K562 (cell line): ENCODE measurements at regions not wholly inside any gene's neighbourhood (a gene's known extent, or its start where the extent isn't known, plus 50 kb on each side); places are given as distances from the start of the nearest gene placed in this dataset.

Source experiments
- ATAC-seq: fragments of 200-7000 bp; cut with Tn5 transposase; 3 replicates; pipeline ENCODE4 v1.9.1; 2020; ENCODE audit warnings: moderate library complexity
- BruUV-seq: library from RNA; stranded (reverse); fragments of 400-500 nt; replicated peaks from 2 replicates; lab custom pipeline; 2021; lab: Mats Ljungman, UMichigan
- CTCF ChIA-PET: fragments of 300-600 bp; formaldehyde crosslinking; extraction: SDS; loops from one replicate; lab custom pipeline; 2021; ENCODE audit warnings: low intra/inter-chr PET ratio; lab: Yijun Ruan, JAX
- POLR2A ChIA-PET: fragments of 300-600, 350-650 bp; sonication (Branson Sonifier 250); formaldehyde crosslinking; extraction: SDS; loops from one replicate; lab custom pipeline; 2021; ENCODE audit warnings: antibody characterized with exemption, inconsistent platforms; lab: Yijun Ruan, JAX
- DNase-seq, 4 experiments: peaks; one replicate each; pipeline versions ENCODE4 v3.0.0 to v3.0.0-alpha.2; 2011 to 2018; ENCODE audit warnings: low spot score in 3 of 4, mixed read lengths in 3 of 4; ENCODE audit errors: extremely low read depth in 1 of 4
- FAIRE-seq: peaks from 2 replicates; lab custom pipeline; 2011; peaks lifted over from hg19 to GRCh38; lab: Jason Lieb, UNC
- H2AFZ ChIP-seq: 2 replicates; pipeline ENCODE4 v1.6.0; 2011; ENCODE audit warnings: low read depth, low read length, control low read depth, inconsistent platforms
- H3K27ac ChIP-seq: fragments of 200-600 bp; 3 replicates; pipeline ENCODE4 v1.8.0; 2011; ENCODE audit warnings: low read depth, mild to moderate bottlenecking, control low read depth, inconsistent platforms, low read length, moderate library complexity, mixed read lengths; ENCODE audit errors: extremely low read depth
- H3K27me3 ChIP-seq, 2 experiments: fragments of 300-600 bp in 1 of 2; 2 replicates in 1 of 2; 3 replicates in 1 of 2; pipeline versions ENCODE4 v1.6.0 to v1.8.0; 2011; ENCODE audit warnings: inconsistent platforms in 2 of 2, low read length in 2 of 2, mild to moderate bottlenecking in 1 of 2, mixed read lengths in 1 of 2, moderate library complexity in 1 of 2; ENCODE audit not compliant: control insufficient read depth in 2 of 2, insufficient read depth in 2 of 2
- H3K36me3 ChIP-seq: fragments of 300-600 bp; 3 replicates; pipeline ENCODE4 v1.8.0; 2011; ENCODE audit warnings: mild to moderate bottlenecking, low read length, inconsistent platforms; ENCODE audit not compliant: control insufficient read depth, insufficient read depth
- H3K4me1 ChIP-seq, 2 experiments: fragments of 200-600 bp in 1 of 2; replicated peaks in 1 of 2; 2 replicates in 1 of 2; 3 replicates in 1 of 2; pipeline versions ENCODE4 v1.5.1 to v1.8.0; 2011; ENCODE audit warnings: inconsistent platforms in 2 of 2, low read length in 2 of 2, mild to moderate bottlenecking in 1 of 2, mixed read lengths in 1 of 2, moderate library complexity in 1 of 2; ENCODE audit not compliant: control insufficient read depth in 2 of 2, insufficient read depth in 2 of 2
- H3K4me2 ChIP-seq: 2 replicates; pipeline ENCODE4 v1.6.1; 2011; ENCODE audit warnings: low read length, control low read depth, inconsistent platforms, mixed read lengths; ENCODE audit not compliant: insufficient read depth
- H3K4me3 ChIP-seq: fragments of 200-600 bp; sonication (generic), shearing (Covaris generic); 2 replicates; pipeline ENCODE4 v1.5.1; 2016; ENCODE audit warnings: control low read depth, inconsistent platforms
- H3K79me2 ChIP-seq: fragments of 200-600 bp; 3 replicates; pipeline ENCODE4 v1.8.0; 2011; ENCODE audit warnings: low read length, inconsistent platforms; ENCODE audit not compliant: control insufficient read depth, insufficient read depth
- H3K9ac ChIP-seq, 2 experiments: 2 replicates each; pipeline versions ENCODE4 v1.6.0 to v1.6.1; 2011; ENCODE audit warnings: low read depth in 2 of 2, low read length in 2 of 2, control low read depth in 1 of 2, inconsistent platforms in 1 of 2, mild to moderate bottlenecking in 1 of 2, mixed read lengths in 1 of 2; ENCODE audit not compliant: insufficient read depth in 1 of 2
- H3K9me1 ChIP-seq: one replicate; pipeline ENCODE4 v1.6.0; 2011; ENCODE audit warnings: inconsistent platforms, mild to moderate bottlenecking, low read length, moderate library complexity; ENCODE audit not compliant: control insufficient read depth, insufficient read depth
- H3K9me3 ChIP-seq: replicated peaks from 2 replicates; pipeline ENCODE4 v1.5.1; 2011; ENCODE audit warnings: low read depth, low read length, inconsistent platforms; ENCODE audit not compliant: control insufficient read depth, insufficient read depth
- H4K20me1 ChIP-seq: replicated peaks from 2 replicates; pipeline ENCODE4 v1.6.1; 2011; ENCODE audit warnings: low read length, inconsistent platforms, mixed read lengths; ENCODE audit not compliant: control insufficient read depth, insufficient read depth
- FOXK1 ChIP-seq: sonication (generic); formaldehyde crosslinking; IDR thresholded peaks from 2 replicates; pipeline ENCODE4 v1.8.0; 2022; ENCODE audit warnings: missing genetic modification reagents, mild to moderate bottlenecking, borderline replicate concordance
- GTF3C2 ChIP-seq: IDR thresholded peaks from 3 replicates; pipeline ENCODE4 v1.6.1; 2011; ENCODE audit warnings: borderline replicate concordance, mild to moderate bottlenecking, moderate library complexity; ENCODE audit not compliant: insufficient read length; ENCODE audit errors: extremely low read depth
- KDM1A ChIP-seq, 2 experiments: fragments of 450-650 bp; IDR thresholded peaks; 2 replicates each; pipeline ENCODE4 v1.6.1; 2016; ENCODE audit warnings: mild to moderate bottlenecking in 2 of 2
- KDM5B ChIP-seq: fragments of 200-600 bp; sonication (generic); IDR thresholded peaks from 2 replicates; pipeline ENCODE4 v1.6.1; 2012; ENCODE audit warnings: low read depth, mild to moderate bottlenecking, moderate library complexity, low read length, control low read depth, inconsistent platforms; ENCODE audit not compliant: insufficient replicate concordance
- SMAD1 ChIP-seq: fragments of 150-350 bp; IDR thresholded peaks from 2 replicates; pipeline ENCODE4 v1.6.1; 2014; ENCODE audit warnings: low read length, low read depth; ENCODE audit not compliant: partially characterized antibody
- SOX6 ChIP-seq: fragments of 450-650 bp; IDR thresholded peaks from 2 replicates; pipeline ENCODE4 v1.6.1; 2014; ENCODE audit warnings: mild to moderate bottlenecking
- U2AF1 ChIP-seq: fragments of 200-400 bp; formaldehyde crosslinking; optimal IDR thresholded peaks from 2 replicates; pipeline ENCODE3; 2017; ENCODE audit warnings: mild to moderate bottlenecking, low read depth, low read length, moderate library complexity
- ZBTB2 ChIP-seq: fragments of 450-650 bp; IDR thresholded peaks from 2 replicates; pipeline ENCODE4 v1.6.1; 2016; ENCODE audit warnings: antibody characterized with exemption
- ZNF324 ChIP-seq: fragments of 250-450 bp; sonication (Bioruptor Pico); IDR thresholded peaks from 2 replicates; pipeline ENCODE4 v1.4.0; 2020; ENCODE audit warnings: mild to moderate bottlenecking
- WGBS: fragments of 100-300 bp; shearing (Covaris generic); methylation state at CpG from one replicate; pipeline ENCODE4 v1.1.6; 2016; ENCODE audit warnings: low coverage, mixed read lengths; ENCODE audit not compliant: insufficient coverage; ENCODE audit errors: missing lambda C conversion rate; 5-methylcytosine and 5-hydroxymethylcytosine counted together
- in situ Hi-C: fragments of 300-500 bp; cut with MboI; formaldehyde crosslinking; loops from 4 replicates; pipeline ENCODE4 v1.15.0; 2018; ENCODE audit warnings: inconsistent platforms, mixed read lengths
- intact Hi-C: fragments of 100-400 bp; cut with micrococcal nuclease; formaldehyde crosslinking; loops from 2 replicates; pipeline ENCODE4 v1.14.2; 2022
- TF ChIP-seq, protein P1 (sequence below): fragments of 250-450 bp; sonication (Bioruptor Pico); IDR thresholded peaks from 2 replicates; pipeline ENCODE4 v1.4.0; 2020
- TF ChIP-seq, protein P2 (sequence below): fragments of 450-650 bp; formaldehyde crosslinking; IDR thresholded peaks from 2 replicates; pipeline ENCODE4 v1.4.0; 2022; ENCODE audit warnings: missing genetic modification characterization

- Histone ChIP-seq H3K36me3 (no peaks in the 10 kb centered on the region), H3K9me1 (no peaks in the 10 kb centered on the region), H3K27ac (no peak overlapping the region), H3K9ac (no peak overlapping the region), H3K4me3 (no peak overlapping the region), H3K9me3 (no peaks in the 10 kb centered on the region), H3K4me2 (no peak overlapping the region), H3K79me2 (no peaks in the 10 kb centered on the region), H3K4me1 (no peaks in the 10 kb centered on the region), H4K20me1 (no peaks in the 10 kb centered on the region), H2AFZ (no peak overlapping the region), H3K27me3 (no peaks in the 10 kb centered on the region)
- in situ Hi-C loops (no loop called here), intact Hi-C loops (no loop called here)
- ATAC-seq: no peak
- no peak for FAIRE-seq
- POLR2A ChIA-PET: interaction anchor here (0.7 kb wide), 1 partner anchor 1607 kb away, joined by 3 read pairs; no protein-coding TSS in a partner anchor
- no TSS peak for BruUV-seq
- TF ChIP-seq, protein P1, sequence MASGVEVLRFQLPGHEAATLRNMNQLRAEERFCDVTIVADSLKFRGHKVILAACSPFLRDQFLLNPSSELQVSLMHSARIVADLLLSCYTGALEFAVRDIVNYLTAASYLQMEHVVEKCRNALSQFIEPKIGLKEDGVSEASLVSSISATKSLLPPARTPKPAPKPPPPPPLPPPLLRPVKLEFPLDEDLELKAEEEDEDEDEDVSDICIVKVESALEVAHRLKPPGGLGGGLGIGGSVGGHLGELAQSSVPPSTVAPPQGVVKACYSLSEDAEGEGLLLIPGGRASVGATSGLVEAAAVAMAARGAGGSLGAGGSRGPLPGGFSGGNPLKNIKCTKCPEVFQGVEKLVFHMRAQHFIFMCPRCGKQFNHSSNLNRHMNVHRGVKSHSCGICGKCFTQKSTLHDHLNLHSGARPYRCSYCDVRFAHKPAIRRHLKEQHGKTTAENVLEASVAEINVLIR (CRISPR knock-in tag): no peak
- no peak for TF ChIP-seq KDM5B
- TF ChIP-seq GTF3C2: no peak
- no peak for TF ChIP-seq FOXK1 (CRISPR knock-in tag)
- no peak for TF ChIP-seq KDM1A (IDR thresholded peaks at IDR 0.05)
- no peak for TF ChIP-seq SMAD1
- TF ChIP-seq, protein P2, sequence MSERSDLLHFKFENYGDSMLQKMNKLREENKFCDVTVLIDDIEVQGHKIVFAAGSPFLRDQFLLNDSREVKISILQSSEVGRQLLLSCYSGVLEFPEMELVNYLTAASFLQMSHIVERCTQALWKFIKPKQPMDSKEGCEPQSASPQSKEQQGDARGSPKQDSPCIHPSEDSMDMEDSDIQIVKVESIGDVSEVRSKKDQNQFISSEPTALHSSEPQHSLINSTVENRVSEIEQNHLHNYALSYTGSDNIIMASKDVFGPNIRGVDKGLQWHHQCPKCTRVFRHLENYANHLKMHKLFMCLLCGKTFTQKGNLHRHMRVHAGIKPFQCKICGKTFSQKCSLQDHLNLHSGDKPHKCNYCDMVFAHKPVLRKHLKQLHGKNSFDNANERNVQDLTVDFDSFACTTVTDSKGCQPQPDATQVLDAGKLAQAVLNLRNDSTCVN (CRISPR knock-in tag): no peak
- TF ChIP-seq ZNF324: no peak
- TF ChIP-seq U2AF1: no peak
- TF ChIP-seq ZBTB2: no peak
- TF ChIP-seq SOX6: no peak
- CTCF ChIA-PET: no interaction called here
- 14% methylated on average over 2 of the region's 2 CpGs for WGBS
- no peak for DNase-seq
These were observed 265.4 kb upstream of the CCDC54 start for GRCh38 chr3:107111872-107112271.
